HAP-1 (cell line): ENCODE measurements at regions not wholly inside any gene's neighbourhood (a gene's known extent, or its start where the extent isn't known, plus 50 kb on each side); places are given as distances from the start of the nearest gene placed in this dataset.

ENCODE experiments used
- DNase-seq, 2 experiments: peaks; one replicate each; pipeline ENCODE4 v3.0.0-alpha.2; 2016 to 2020; ENCODE audit warnings: low spot score in 2 of 2
- H3K27me3 ChIP-seq: fragments of 250-450 bp; sonication (Bioruptor Pico); 2 replicates; pipeline ENCODE4 v1.5.1; 2020; ENCODE audit warnings: low read depth, mild to moderate bottlenecking, moderate library complexity
- H3K36me3 ChIP-seq: fragments of 250-450 bp; sonication (Bioruptor Pico); replicated peaks from 2 replicates; pipeline ENCODE4 v1.5.1; 2020; ENCODE audit warnings: mild to moderate bottlenecking
- H3K4me1 ChIP-seq: fragments of 250-450 bp; sonication (Bioruptor Pico); 2 replicates; pipeline ENCODE4 v1.5.1; 2020; ENCODE audit warnings: mild to moderate bottlenecking
- H3K4me3 ChIP-seq: fragments of 250-450 bp; sonication (Bioruptor Pico); 2 replicates; pipeline ENCODE4 v1.5.1; 2020; ENCODE audit warnings: mild to moderate bottlenecking, moderate library complexity
- H3K9me3 ChIP-seq: fragments of 250-450 bp; sonication (Bioruptor Pico); 2 replicates; pipeline ENCODE4 v1.5.1; 2020; ENCODE audit warnings: mild to moderate bottlenecking, moderate library complexity
- in situ Hi-C: fragments of 300-500 bp; cut with MboI; formaldehyde crosslinking; loops from 3 replicates; pipeline ENCODE4 v1.14.3; 2020; ENCODE audit warnings: low sequenced_read_pairs, inconsistent platforms, mixed read lengths

DNA sequence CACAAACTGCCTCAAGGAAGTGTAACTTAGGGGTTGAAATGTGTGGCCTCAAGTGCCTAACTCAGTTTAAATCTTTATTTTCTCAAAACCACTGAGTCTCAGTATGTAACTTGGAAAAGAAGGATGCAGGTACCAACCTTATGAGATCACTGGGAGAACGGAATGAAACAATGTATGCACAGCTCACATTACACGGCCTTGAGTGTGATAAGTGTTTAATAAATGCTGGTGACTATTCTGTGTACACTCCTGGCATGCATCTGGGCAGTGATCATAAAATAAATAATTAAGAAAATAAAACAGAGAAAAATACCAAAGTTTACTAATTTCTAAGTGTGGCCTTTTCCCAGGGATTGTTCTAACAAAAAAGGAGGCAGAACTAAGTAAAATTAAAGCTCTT is 974.5 kb upstream of the FLRT2 start:
- Histone ChIP-seq H3K36me3 (no peaks in the 10 kb centered on the region), H3K4me1 (no peaks in the 10 kb centered on the region), H3K27me3 (no peaks in the 10 kb centered on the region), H3K4me3 (no peak overlapping the region), H3K9me3 (no peaks in the 10 kb centered on the region; the same call in 1 of the 2 replicates)
- no peak for DNase-seq
- in situ Hi-C loops: no loop called here

DNA sequence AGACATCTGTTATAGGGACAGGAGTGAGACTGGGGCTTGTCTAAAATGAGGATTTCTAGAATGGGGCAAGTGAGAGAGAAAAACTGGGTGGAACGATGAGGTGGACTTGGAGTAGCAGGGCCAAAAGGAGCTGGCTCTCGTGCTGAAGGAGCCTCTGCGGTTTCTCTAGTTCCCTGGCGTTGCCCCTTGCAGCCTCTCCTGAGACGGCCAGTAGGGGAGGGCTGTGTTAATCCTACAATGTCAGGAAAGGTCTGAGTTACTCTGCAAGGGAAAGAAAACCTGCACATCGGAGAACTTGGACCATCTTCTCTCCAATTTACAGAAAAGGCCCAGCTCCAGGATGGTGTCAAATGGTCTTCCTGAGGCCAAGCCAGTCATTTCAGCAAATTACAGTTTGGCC is 963.8 kb upstream of the FLRT2 start:
- 0 out of 2 replicates have a peak, but pooled peaks cover 3% of the 10 kb centered on the region for H3K9me3 ChIP-seq
- in situ Hi-C loops: no loop called here
- DNase-seq: no peak
- H3K36me3 ChIP-seq: no peaks in the 10 kb centered on the region
- H3K4me3 ChIP-seq: no peak overlapping the region
- peaks cover 4% of the 10 kb centered on the region; the same call in 1 of the 2 replicates for H3K4me1 ChIP-seq
- no peaks in the 10 kb centered on the region for H3K27me3 ChIP-seq

DNA sequence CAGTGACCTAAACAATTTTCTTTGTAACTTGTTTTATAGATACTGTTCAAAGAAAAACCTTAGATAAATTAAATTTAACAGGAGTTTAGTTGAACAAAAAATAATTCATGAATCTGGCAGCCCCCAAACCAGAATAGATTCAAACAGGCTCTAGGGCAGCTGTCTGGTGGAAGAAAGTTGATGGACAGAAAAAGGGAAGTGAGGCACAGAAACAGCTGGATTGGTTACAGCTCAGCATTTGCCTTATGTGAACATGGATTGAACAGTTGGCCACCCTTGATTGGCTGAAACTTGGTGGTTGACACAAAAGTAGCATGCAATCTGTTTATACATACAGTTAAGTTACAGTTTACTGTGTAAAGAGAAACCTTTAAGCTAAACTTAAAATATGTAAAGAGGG is 954.3 kb upstream of the FLRT2 start:
- Histone ChIP-seq H3K4me1 (peaks cover 11% of the 10 kb centered on the region), H3K36me3 (no peaks in the 10 kb centered on the region), H3K9me3 (no peaks in the 10 kb centered on the region), H3K27me3 (no peaks in the 10 kb centered on the region), H3K4me3 (no peak overlapping the region)
- in situ Hi-C loops: no loop called here
- DNase-seq: no peak

DNA sequence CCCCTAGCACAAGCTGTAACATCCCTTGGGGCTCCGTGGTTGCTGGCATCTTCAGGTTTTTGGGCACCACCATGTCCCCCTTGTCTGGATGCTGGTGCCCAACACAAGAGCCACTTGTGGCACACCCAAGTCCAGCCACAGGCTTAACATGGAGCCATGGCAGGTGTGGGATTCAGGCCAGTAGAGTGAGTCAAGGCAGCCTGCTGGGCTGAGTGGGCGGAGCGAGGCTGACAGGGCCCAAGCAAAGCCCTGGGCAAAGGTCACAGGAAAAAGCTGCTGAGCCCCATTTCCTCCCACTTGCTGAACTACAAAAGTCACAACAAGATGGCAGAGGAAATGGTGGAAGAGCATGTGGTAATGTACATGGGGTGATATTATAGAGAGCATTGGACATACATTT is 950.7 kb upstream of the FLRT2 start:
- Histone ChIP-seq H3K36me3 (no peaks in the 10 kb centered on the region), H3K27me3 (no peaks in the 10 kb centered on the region), H3K9me3 (no peaks in the 10 kb centered on the region), H3K4me3 (no peak overlapping the region), H3K4me1 (peaks cover 4% of the 10 kb centered on the region)
- no peak for DNase-seq
- in situ Hi-C loops: no loop called here

DNA sequence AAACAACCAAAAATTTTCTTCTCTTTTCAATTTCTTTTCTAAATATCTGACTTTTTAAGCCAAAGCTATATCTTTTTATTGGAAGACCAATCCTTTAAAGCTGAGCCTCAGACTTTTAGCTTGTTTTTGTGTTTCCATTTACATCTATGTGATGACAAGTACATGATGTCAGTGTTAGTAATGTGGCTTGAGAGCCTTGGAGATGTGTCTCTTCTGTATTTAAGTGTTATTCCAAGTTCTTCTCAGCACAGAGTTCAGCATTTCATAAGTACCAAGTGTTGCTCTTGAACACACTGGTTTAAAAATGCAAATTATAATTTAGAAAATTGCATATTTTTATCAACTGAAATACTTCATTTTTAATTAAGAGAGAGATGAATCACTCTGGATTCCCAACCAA is 948.9 kb upstream of the FLRT2 start:
- H3K27me3 ChIP-seq: no peaks in the 10 kb centered on the region
- DNase-seq: no peak
- in situ Hi-C loops: no loop called here
- no peaks in the 10 kb centered on the region for H3K9me3 ChIP-seq
- no peaks in the 10 kb centered on the region for H3K36me3 ChIP-seq
- no peaks in the 10 kb centered on the region; the same call in 1 of the 2 replicates for H3K4me1 ChIP-seq
- H3K4me3 ChIP-seq: no peak overlapping the region

DNA sequence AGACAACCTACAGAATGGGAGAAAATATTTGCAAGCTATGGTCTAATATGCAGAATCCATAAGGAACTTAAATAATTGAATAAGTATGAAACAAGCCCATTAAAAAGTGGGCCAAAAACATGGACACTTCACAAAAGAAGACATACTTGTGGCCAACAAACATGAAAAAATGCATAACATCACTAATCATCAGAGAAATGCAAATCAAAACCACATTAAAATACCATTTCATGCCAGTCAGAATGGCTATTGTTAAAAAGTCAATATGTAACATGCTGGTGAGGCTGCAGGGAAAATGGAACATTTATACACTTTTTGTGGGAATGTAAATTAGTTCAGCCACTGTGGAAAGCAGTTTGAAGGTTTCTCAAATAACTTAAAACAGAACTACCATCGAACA is 945.4 kb upstream of the FLRT2 start:
- in situ Hi-C loops: no loop called here
- Histone ChIP-seq H3K9me3 (no peaks in the 10 kb centered on the region), H3K4me3 (no peak overlapping the region), H3K4me1 (no peaks in the 10 kb centered on the region; the same call in 1 of the 2 replicates), H3K27me3 (no peaks in the 10 kb centered on the region), H3K36me3 (no peaks in the 10 kb centered on the region)
- no peak for DNase-seq

DNA sequence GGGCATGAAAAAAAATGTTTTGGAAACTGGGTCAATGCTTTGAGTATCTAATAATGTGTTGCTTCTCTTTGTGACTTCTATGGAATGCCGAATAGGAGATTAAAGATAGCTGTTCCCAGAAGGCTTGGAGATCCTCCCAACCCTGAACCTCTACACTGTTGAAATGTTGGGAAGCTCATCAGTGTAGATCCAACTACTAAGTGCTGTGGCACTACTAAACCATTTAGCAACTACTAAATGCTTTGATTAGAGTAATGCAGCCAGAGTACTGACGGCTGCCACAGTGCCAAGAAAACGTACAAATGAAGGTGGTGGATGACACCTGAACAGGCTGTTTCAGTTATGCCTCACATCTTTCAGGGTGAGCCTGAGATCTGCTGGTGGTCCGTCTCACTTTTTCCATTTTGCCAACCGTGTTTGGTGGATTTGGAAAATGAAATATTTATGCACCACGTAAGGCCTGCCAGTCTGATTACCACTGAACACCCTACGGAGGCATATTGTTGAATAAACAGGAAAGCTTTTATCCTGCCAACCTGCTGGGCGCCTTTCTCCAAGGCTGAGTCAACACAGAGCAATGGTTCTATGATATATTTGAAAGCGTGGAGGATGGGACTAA is 938.0 kb upstream of the FLRT2 start:
- Histone ChIP-seq H3K4me1 (peaks cover 4% of the 10 kb centered on the region), H3K36me3 (no peaks in the 10 kb centered on the region), H3K4me3 (no peak overlapping the region), H3K27me3 (no peaks in the 10 kb centered on the region), H3K9me3 (no peaks in the 10 kb centered on the region)
- in situ Hi-C loops: no loop called here
- DNase-seq: no peak

DNA sequence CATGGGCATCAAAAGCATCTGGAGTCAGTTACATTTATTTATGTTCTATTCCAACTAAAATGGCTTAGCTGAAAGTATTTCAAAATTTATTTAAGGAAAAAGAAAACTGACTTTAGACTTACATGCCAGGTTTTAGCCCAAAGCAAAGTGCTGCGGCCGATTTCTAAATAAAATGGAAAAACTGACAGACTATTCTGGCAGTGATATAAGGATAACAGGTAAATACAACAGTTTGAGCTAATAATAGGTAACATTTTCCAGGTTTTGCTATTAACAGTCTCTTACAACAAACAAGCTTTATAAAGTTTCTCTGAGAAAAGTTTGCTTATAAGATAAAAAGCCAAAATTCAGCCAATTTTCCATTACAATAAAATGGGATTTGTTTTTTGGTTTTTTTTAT is 937.2 kb upstream of the FLRT2 start:
- DNase-seq: no peak
- in situ Hi-C loops: no loop called here
- peaks cover 4% of the 10 kb centered on the region for H3K4me1 ChIP-seq
- no peaks in the 10 kb centered on the region for H3K36me3 ChIP-seq
- no peak overlapping the region for H3K4me3 ChIP-seq
- no peaks in the 10 kb centered on the region for H3K9me3 ChIP-seq
- no peaks in the 10 kb centered on the region for H3K27me3 ChIP-seq

DNA sequence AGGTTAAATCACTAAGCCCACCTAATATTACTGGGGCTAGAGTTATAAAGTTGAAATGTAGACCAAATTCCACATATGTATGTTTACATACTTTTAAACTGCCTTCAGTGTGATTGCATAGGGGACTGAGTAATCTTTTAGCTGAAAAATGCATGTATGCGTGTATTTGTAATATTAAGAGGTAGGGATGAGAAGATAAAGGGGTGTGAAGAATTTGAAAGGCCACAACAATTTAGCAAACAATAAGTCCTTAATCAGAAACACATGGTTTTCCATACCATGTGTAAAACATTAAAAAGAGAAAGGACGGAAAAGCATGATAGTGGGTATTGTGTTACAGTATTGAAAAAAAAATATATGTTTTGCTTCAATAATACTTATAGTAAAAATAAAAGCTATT is 919.9 kb upstream of the FLRT2 start:
- H3K9me3 ChIP-seq: no peaks in the 10 kb centered on the region
- H3K36me3 ChIP-seq: no peaks in the 10 kb centered on the region
- in situ Hi-C loops: no loop called here
- no peak for DNase-seq
- no peaks in the 10 kb centered on the region for H3K27me3 ChIP-seq
- H3K4me1 ChIP-seq: peaks cover 13% of the 10 kb centered on the region
- H3K4me3 ChIP-seq: no peak overlapping the region

DNA sequence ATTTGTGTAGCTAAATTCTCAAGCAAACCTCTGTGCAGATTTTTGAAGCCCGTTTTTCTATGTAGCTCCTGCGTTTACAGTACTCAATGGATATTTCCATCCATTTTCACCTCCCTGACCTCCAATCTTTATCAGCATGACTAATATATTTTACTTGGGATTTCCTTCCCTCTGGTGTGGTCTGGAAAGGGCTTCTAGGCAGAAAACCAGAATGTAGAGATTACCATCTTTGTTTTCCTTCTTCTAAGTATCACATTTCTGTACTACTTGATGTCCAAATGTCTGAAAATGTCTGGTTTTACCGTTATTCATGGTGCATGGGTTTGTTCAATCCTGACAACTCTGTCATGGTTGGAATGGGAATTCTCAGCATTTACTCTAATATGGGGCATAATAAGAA is 907.6 kb upstream of the FLRT2 start:
- Histone ChIP-seq H3K4me3 (no peak overlapping the region), H3K27me3 (no peaks in the 10 kb centered on the region), H3K4me1 (peaks cover 7% of the 10 kb centered on the region; the same call in 1 of the 2 replicates), H3K36me3 (no peaks in the 10 kb centered on the region), H3K9me3 (no peaks in the 10 kb centered on the region)
- DNase-seq: no peak
- in situ Hi-C loops: no loop called here

DNA sequence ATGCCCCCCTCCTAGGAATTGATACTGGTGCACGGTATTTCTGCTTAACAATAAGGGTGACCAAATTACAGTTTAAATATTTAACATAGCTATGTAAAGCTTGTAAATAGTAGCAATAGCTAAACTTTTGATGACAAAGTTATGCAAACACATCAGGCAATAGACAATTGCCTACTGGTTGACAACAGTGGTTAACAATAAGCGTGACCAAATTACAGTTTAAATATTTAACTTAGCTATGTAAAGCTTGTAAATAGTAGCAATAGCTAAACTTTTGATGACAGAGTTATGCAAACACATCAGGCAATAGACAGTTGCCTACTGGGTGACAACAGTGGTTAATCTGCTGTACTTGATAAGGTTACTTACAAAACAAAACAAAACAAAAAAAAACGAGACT is 886.5 kb upstream of the FLRT2 start:
- Histone ChIP-seq H3K4me3 (no peak overlapping the region), H3K27me3 (no peaks in the 10 kb centered on the region), H3K4me1 (no peaks in the 10 kb centered on the region), H3K9me3 (no peaks in the 10 kb centered on the region), H3K36me3 (no peaks in the 10 kb centered on the region)
- in situ Hi-C loops: no loop called here
- DNase-seq: no peak

DNA sequence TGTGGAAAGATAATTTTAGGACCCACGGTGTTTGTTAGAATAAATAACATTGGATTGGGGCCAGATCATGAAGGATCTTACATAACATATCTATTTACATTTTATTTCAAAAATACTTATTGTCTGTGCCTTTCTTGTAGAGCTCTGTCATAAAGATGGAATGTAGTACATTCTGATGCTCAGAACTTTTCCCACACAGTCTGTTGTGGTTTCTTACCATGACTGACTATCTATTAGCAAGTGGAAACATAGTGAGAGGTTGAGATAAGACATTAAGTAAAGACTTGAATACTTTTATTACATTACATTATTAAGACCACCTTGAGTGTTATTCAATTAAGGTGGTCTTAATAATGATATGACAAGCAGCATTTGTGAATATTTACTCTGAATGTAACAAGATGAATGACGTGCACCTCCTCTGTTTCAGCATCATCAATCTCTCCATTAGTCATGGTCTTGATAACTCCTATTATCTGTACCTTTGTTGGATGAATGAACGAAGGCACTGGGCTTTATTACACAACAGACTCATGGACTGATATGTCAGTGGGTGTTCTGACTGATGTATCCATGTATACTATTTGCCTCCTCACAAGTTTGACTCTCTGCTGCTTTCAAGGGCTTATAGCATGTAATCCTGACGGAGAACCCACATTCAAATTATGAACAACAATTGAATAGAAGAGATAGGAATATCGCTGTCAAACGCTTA is 883.0 kb upstream of the FLRT2 start:
- Histone ChIP-seq H3K36me3 (no peaks in the 10 kb centered on the region), H3K27me3 (no peaks in the 10 kb centered on the region), H3K4me1 (peaks cover 2% of the 10 kb centered on the region; the same call in 1 of the 2 replicates), H3K9me3 (no peaks in the 10 kb centered on the region; the same call in 1 of the 2 replicates), H3K4me3 (no peak overlapping the region)
- in situ Hi-C loops: no loop called here
- no peak for DNase-seq

DNA sequence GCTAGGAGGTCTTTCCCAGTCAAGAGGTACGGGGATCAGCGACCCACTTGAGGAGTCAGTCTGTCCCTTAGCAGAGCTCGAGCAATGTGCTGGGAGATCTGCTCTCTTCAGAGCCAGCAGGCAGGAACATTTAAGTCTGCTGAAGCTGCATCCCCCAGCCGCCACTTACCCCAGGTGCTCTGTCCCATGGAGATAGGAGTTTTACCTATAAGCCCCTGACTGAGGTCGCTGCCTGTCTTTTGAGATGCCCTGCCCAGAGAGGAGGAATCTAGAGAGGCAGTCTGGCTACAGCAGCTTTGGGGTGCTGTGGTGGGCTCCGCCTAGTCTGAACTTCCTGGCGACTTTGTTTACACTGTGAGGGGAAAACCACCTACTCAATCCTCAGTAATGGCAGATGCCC is 874.9 kb upstream of the FLRT2 start:
- in situ Hi-C loops: no loop called here
- Histone ChIP-seq H3K27me3 (no peaks in the 10 kb centered on the region), H3K9me3 (no peaks in the 10 kb centered on the region; the same call in 1 of the 2 replicates), H3K4me3 (no peak overlapping the region), H3K4me1 (peaks cover 2% of the 10 kb centered on the region; the same call in 1 of the 2 replicates), H3K36me3 (no peaks in the 10 kb centered on the region)
- no peak for DNase-seq

DNA sequence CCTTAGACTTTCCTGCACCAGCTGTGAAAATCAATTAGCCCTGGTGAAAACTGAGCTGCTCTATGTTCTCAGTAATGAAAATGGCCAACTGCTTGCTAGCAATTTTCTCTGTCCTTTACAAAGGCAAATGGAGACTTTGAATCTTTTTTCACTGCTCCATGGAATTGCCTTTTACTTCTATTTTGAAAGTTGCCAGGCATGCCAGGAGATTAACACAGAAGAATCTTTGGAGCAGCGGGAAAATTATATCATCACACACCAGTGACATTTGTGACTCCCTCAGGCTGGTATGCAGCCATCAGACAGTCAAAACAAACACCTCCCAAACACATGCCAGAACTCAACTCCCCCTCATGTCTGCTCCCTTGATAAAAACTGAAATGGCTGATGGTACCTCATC is 872.0 kb upstream of the FLRT2 start:
- DNase-seq: no peak
- in situ Hi-C loops: no loop called here
- Histone ChIP-seq H3K27me3 (no peaks in the 10 kb centered on the region), H3K4me1 (no peaks in the 10 kb centered on the region), H3K4me3 (no peak overlapping the region), H3K9me3 (no peaks in the 10 kb centered on the region), H3K36me3 (no peaks in the 10 kb centered on the region)
